NOMO-1 (cell line): ENCODE measurements at regions not wholly inside any gene's neighbourhood (a gene's known extent, or its start where the extent isn't known, plus 50 kb on each side); places are given as distances from the start of the nearest gene placed in this dataset.
"Not testable (repeated sequence)": the region's sequence is repeated elsewhere in the genome, so short reads cannot be mapped to it uniquely, and the experiment has no call there.

Experiments
- DNase-seq, 2 experiments: peaks; one replicate each; lab custom pipeline; 2025; ENCODE audit not compliant: unreplicated experiment in 2 of 2; lab: John Stamatoyannopoulos, UW

DNA sequence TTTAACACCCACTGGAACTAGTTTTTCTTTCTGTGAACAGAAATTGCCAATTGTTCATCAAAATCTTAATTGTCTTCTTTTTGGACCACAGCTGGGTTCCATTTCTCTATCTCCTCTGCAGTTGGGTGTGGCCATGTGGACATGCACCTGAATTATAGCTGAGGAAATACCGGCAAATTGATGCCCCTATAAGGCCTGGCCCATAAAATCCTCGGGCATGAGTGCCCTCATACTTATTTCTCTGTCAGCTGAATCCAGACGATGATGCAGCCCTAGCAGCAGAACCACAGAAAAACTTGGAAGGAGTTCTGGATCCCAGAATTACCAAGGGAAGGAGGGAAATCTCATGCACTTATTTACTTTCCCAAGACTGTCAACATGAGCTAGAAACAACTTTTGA lies 249.0 kb downstream of the CYRIA start:
- no peak for DNase-seq

DNA sequence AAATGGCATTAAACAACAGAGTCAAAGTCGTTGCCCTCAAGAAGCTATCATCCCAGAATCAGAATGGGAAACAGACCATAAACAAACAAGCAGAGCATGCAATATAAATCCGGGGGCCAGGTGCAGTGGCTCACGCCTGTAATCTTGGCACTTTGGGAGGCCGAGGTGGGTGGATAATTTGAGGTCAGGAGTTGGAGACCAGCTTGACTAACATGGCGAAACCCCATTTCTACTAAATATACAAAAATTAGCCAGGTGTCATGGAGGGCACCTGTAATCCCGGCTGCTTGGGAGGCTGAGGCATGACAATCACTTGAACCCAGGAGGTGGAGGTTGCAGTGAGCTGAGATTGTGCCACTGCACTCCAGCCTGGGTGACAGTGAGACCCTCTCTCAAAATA lies 249.8 kb downstream of the CYRIA start:
- DNase-seq = not testable (repeated sequence)

DNA sequence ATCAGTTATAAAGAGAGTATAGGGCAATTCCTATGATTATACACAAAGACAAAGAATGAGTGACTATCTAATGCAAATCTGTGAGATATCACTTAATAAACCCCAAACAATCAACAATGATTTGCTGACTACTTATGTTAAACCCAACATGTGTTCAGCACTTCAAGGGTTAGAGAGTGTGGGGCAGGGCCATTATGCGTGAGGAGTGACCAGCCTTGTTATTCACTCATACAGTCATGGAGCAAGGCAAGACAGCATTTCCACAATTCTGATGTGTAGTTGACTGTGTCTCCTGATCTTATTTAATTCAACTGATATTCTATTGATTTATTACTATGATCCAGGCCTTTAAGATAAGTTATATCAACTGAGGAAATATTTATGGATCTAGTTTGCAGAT lies 251.7 kb downstream of the CYRIA start:
- no peak for DNase-seq

DNA sequence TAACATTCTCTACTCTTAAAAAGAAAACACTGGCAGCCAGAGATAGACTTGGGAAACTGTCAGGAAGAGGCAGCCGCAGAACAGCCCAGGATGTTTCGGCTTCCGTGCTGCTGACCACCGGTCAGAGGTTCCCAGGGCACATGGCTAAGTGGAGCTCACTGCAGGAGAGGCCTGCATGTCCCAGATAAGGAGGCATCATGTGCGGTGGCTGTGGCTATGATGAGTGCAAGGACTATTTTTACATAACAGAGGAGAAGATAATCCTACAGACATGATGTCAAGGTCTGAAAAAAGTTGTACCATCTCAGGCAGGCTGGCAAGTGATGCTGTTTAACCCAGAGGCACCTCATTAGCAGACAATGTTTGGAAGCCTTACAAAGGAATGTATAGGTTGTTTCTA lies 252.3 kb downstream of the CYRIA start:
- DNase-seq = no peak

DNA sequence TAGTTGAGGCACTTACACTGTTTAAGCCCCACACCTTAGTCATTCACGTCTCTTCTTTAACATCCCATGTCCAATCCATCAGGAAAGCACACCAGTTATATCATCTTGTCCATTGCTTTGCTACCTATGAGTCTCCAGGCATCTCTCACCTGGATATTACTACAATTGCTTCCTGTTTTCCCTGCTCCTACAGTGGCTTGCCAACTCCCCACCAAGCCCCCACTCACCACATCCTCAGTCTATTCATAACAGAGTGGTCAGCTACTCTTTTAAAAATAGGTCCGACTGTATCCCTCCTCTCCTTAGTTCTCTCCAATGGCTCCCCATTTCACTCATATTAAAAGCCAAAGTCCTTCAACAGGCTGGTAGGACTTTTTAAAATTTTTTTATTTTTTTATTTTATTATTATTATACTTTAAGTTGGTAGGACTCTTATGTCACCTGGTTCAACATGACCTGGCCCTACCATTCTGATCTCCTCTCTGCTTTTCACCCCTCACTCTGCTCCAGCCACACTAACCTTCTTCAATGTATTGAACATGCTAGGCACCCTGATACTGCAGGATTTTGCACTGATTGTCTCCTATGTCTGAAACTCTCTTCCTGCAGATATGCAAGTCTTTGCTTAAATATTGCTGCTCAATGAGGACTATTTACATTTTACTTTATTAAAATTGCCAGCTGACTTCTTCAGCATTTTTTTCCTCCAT lies 253.2 kb downstream of the CYRIA start:
- DNase-seq = no peak

DNA sequence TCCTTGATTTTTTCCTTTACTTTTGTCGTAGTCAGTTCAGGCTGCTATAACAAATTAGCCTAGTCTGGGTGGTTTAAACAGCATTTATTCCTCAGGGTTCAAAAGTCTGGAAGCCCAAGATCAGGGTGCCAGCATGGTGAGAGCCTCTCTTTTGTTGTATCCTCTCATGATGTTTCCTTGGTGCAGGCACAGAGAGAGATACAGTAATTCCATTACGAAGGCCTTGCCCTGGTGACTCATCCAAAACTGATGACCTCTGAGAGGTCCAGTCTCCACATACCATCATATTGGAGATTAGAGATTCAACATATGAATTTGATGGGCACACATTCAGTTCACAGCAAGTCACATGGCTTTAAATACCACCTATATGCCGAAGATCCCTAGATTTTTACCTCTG lies 253.8 kb downstream of the CYRIA start:
- DNase-seq = no peak

DNA sequence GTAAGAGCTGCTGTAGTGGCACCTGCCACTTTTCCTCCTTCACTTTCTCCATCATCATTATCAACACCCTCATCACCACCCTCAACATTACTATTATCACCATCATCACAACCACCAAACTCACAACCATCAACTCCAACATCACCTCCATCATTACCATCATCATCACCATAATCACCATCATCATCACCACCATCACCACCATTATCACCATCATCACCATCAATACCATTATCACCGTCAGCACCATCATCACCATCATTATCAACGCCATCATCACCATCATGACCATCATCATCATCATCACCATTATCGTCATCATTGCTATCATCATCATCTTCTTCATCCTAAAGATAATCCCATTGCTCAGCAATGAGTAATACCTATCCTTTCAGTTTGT lies 255.8 kb downstream of the CYRIA start:
- no peak for DNase-seq

DNA sequence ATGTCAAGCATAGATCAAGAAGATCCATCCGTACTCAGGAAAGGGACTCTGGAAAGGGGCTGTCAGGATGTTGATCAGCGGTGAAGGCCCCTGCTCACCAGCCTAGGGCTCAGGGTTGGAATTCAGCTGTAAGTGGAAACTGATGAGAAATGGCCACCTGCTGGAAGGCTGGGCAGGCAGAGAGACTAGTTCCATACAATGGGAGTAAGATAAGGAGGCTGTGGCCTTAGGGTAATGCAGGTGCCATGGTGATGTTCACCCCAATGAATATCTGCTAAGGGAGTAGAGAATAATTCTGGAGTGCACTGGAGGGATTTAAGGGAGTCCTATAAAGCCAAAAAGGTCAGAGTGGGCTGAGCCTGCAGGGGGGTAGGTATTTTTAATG lies 256.6 kb downstream of the CYRIA start:
- DNase-seq = no peak

DNA sequence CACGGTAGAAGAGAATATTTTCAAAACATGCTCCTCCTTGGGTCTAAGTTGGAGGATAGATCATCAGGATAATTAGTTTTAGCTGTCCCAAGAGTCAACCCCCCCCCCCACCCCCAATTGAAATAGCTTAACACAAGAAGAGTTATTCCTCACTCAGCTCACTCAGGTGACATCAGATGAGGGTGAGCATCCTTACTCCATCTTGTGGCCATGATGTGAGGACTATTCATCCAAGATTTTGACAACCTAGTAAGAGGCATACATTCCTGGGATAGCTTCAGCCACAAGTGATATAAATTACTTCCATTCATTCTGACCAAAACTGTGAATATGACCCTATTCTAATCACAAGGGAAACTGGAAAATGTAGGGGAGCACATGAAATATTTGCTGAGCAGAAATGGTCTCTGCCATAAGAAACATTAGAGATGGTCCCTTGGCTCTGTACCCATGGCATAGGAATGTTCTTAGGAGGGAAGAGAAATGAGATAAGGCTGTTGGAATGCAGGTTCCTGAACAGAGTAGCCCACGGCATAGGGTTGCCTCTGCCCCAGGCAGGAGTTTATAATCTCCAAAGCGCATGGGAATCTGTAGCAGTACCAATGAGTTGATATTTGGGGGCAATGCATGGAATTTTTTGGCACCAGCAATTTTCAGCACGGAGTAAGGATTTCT lies 257.2 kb downstream of the CYRIA start:
- no peak for DNase-seq

DNA sequence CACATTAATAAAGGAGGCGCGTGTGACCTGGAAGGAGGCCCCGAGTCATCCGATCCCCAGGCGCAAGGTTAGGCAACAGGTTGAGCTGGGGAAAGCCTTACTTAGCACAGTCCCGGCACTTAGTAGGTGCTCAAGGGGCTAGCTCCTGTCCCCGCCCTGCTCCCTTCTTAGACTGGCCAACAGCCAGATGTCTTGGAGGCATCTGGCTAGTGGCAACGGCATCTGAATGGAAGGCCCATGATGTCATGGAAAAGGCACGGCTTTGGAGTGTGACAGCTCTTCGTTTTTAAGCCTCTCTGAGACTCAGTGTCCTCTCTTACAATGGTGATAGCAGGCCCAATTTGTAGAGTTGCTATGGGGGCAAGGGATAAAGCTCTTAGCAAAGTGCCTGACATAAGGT lies 258.3 kb downstream of the CYRIA start:
- no peak for DNase-seq

DNA sequence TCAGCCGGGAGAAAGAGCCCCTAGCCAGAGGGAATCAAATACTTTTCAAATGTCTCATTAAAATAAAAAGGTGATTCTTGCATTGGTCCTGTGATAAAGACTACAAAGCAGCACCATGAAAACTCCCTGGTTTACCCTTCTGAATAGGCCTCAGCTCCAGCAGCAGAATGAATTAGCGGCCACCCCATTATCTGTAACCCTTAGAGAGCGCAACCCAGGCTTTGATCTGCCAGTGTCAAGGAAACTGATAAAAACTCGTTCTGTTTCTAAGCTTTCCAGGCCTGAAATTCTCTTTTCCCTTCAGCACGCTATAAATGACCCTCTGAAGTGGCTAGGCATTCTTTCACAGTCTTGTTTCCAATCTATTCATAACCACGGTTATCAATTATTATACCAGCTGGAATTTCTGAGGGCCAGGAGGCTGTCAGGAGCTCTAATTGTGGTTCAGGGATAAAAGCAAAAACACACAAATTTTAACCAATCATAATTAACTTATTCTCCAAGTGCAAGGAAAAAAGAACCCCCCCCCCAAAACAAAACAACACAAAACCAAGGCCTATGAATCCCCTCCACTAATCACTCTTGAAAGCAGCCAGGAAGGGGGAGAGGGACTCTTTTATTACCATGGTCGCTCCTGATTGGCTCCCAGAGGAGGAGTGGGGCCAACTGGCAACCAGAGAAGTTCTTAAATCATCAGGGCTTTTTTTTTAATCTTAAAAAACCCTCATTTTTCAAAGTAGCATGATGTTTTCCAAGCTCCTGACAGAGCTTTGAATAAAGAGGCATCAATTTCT lies 258.9 kb downstream of the CYRIA start:
- no peak for DNase-seq

DNA sequence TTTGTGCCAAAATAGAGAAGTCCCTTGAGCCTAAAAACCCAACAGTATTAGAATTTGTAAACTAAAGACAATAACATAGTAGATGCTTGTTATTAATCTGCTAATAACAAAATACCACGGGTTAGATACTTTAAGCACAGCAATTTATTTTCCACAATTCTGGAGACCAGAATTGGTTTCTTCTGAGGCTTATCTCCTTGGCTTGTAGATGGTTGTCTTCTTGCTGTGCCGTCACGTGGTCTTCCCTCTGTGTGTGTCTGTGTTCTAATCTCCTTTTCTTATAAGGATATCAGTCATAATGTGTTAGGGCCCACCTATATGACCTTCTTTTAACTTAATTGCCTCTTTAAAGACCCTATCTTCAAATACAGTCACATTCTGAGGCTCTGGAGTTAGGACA lies 260.1 kb downstream of the CYRIA start:
- DNase-seq = no peak

DNA sequence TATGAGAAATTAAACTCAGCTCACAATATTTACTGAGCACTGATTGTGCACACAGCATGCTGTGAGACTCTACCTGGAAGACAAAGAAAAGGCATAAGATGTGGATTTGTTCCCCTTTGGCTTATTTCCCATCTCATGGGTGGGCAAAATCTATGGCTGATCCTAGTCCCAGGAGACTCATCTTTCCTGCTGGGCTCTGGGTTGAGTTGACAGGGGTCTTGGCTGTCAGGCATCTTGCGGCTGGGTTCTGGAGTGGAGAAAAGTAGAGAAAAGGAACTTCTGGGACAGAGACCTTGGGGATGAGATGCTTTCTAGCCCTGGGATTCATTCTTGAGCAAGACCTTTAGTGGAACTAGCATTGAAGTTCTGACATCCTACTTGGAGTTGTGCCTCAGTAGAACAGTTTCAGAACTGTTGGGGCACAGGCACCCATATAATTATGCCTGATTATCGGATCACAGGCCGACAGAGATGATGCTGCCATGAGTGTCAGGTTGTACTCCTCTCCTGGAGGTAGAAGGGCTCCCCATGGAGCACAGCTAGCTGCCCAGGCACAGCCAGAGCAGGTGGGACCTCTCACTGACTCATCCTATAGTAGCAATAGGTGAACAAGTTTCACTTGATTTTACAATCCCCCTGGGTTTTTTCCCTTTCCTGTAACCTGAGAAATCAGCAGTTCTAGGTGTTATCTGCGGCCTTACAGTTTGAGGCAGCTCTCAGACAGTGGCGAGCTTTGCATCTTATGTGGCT lies 260.9 kb downstream of the CYRIA start:
- DNase-seq = no peak

DNA sequence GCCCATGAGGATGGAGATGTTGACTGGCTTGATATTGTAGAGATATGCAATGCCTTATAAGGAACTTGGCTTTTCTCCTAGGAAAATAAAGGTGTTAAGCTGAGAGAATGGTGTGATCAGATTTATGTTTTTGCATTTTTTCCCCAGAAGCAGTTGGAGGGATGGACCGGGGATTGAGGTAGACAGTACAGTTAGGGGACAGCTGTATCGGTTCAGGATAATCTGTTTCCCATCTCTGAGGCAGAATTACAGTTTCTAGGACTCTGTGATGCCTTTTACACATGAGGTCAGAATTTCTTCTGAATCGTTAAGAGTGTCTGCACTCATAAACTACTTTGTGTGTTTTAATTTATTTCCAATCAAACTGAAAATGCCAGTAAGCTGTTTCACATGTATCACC lies 261.5 kb downstream of the CYRIA start:
- DNase-seq = no peak

DNA sequence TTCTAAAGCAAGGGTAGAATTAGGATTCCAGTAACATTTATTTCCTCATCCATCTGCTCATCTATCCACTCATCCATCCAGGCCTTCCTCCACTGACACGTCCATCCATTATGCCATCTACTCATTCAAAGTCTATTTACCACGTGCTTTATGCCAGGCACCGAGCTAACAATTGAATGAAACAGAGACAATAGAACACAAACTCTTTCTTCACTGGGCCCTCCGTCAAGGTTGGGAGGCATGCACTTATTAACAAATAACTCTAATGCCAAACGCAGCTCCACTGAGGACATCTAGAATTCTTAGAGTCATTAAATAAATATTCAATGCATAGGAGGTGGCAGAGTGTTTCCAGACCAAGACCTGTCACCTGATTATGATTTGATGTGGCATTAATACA lies 262.7 kb downstream of the CYRIA start:
- no peak for DNase-seq

DNA sequence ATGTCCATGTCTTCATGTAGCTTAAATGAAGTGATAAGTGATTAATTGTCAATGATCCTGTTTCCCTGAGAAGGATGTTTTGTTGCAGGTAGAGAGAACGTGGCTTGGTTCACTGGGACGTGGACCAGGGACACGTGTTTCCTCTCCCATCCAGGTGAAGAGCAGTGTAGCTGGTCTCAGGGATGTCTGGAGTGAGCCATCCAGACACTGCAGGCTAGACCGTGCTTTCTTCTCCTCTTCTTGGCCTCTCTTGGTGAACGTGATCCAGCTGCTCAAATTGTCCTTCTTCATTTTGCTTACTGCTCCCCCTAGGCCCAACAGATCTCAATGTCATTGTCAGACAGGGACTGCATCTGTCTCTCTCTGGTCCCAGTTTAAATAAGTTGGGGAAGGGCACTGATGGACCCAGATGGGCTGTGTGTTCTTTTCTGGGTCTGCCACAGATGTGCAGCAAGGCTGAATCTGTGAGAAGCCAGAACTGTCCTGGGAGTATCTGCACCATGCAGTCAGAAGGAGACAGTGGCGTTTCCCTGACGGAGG lies 263.8 kb downstream of the CYRIA start:
- no peak for DNase-seq

DNA sequence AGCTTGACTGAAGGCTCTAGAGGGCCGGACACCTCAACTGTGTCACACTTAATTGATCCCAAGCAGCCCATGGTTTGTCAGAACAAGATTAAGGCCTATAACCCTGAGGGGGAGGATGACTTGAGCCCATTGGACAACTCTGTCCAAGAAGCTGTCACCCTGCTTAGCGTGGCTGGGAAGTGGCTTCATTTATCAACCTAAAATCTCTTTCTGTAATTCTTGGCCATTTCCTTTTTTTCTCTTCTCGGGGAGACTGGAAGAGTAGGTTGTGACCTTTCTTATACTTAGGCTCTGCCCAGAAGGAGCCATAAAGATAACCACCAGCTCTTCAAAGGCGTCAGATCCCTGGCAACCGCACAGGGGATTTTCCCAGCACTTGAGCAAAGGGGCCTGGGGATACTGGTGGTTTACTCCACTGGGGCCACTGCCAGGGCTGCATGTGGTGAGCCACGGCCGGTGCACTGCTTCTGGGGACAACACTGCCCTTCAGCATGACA lies 265.5 kb downstream of the CYRIA start:
- no peak for DNase-seq

DNA sequence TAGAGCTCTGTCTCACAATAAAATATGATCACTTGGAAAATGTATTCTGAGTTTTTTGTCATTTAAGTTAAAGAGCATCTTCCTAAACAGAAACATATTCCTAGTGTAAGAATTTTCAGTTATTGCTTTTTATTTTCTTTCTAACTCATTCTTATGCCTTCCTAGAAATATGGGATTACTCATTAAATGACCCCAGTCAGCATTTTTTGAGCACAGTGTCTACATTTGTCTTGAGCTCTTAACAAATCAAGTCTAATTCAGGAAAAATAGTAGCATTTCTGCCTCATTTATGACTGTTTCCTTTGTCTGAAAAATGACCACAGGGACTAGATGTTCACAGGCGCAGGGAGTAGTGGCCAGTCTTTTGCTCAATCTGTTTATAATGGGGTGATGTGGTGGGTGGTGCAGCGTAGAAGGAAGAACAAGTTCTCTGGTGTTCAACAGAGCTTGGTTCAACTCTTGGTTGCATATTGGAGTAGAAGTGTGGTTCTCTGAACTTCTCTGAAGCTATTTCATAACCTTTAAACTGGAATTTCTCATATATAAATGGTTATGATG lies 267.1 kb downstream of the CYRIA start:
- DNase-seq = no peak

DNA sequence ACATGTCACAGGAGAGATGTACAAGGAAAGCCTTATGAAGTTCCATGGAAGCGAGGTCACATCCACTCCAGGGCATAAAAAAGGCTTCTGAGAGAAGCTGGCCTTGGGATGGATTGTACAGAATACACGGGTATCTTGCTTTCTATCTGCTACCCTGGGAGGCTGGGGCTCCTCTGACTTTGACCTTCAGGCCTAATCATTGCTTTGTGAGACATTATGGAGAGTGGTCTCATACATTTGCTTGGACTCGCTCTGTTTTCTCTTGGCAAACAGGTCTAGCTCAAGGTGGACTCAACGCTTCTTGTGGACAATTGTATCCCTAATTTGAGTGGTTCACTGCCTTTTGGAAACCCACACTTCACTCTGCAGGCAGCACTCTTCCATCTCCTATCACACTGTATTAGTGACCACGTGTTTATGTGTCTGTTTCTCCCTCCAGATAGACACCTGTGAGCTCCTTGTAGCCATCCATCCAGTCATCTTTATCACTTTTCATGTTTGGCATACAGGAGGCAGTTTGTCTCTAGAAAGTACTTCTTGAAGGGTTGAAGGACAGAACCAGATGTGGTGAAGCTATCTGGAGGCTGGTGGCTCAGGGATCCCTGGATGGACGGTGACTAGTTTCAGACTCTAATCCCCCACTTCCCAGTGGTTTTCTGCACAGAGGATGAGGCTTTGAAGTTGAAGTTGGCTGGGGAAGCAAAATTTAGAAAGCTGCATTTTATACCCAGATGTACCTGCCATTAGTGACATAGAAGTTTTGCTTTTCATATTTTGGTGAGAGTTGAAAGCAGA lies 267.8 kb downstream of the CYRIA start:
- DNase-seq = no peak

DNA sequence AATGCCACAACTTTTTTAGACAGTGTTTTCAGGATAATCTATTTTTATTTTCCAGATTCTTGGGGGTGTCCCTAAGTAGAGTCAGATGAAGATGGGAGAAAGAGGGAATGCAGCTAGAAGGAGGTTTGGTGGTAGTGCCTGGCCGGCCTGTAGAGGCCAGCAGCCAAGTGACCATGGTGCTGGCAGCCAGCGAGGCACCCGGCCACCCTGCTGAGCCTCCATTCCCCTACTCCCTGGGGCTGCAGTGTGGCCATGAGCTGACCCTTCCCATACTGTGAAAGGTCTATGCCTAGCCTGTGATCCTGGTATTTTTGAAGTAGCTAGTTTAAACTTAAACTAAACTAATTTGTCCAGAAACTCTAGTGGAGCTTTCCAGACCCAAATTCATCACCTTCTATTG lies 268.6 kb downstream of the CYRIA start:
- no peak for DNase-seq
